Stimulated activated CD8-positive, alpha-beta memory T cell treated with anti-CD3 and anti-CD28 coated beads, Interleukin-4, amount 100 ng/mL, for 48 hours (primary cell): ENCODE measurements at regions not wholly inside any gene's neighbourhood (a gene's known extent, or its start where the extent isn't known, plus 50 kb on each side); places are given as distances from the start of the nearest gene placed in this dataset.

Experiments used
- DNase-seq: peaks from one replicate; pipeline ENCODE4 v3.0.0-alpha.2; 2020

- no peak for DNase-seq
These were observed 924.4 kb upstream of the TENM4 start for GRCh38 chr11:80365076-80365725.

- no peak for DNase-seq
These were observed 921.9 kb upstream of the TENM4 start for GRCh38 chr11:80362563-80363340.

- no peak for DNase-seq
These were observed 914.4 kb upstream of the TENM4 start for GRCh38 chr11:80355251-80355650.

- no peak for DNase-seq
These were observed 909.7 kb upstream of the TENM4 start for GRCh38 chr11:80350541-80350940.

GRCh38 chr11:80349997-80350396, 909.2 kb upstream of the TENM4 start:
- DNase-seq, result no peak

- no peak for DNase-seq
These were observed 905.7 kb upstream of the TENM4 start for GRCh38 chr11:80346353-80347059.

GRCh38 chr11:80343436-80343835, 902.6 kb upstream of the TENM4 start:
- no peak for DNase-seq

- no peak for DNase-seq
These were observed 897.4 kb upstream of the TENM4 start for GRCh38 chr11:80338231-80338630.

- no peak for DNase-seq
These were observed 890.9 kb upstream of the TENM4 start for GRCh38 chr11:80331694-80332093.

- DNase-seq, result no peak
These were observed 889.4 kb upstream of the TENM4 start for GRCh38 chr11:80330264-80330663.

- no peak for DNase-seq
These were observed 887.9 kb upstream of the TENM4 start for GRCh38 chr11:80328774-80329173.

GRCh38 chr11:80327956-80328614, 887.3 kb upstream of the TENM4 start:
- DNase-seq, result no peak

- no peak for DNase-seq
These were observed 881.0 kb upstream of the TENM4 start for GRCh38 chr11:80321786-80322185.

GRCh38 chr11:80320765-80321164, 879.9 kb upstream of the TENM4 start:
- no peak for DNase-seq

GRCh38 chr11:80320226-80320625, 879.4 kb upstream of the TENM4 start:
- no peak for DNase-seq

- DNase-seq, result no peak
These were observed 876.8 kb upstream of the TENM4 start for GRCh38 chr11:80317612-80318011.

- no peak for DNase-seq
These were observed 874.4 kb upstream of the TENM4 start for GRCh38 chr11:80315200-80315599.

GRCh38 chr11:80309301-80309700, 868.5 kb upstream of the TENM4 start:
- DNase-seq, result no peak

- no peak for DNase-seq
These were observed 866.8 kb upstream of the TENM4 start for GRCh38 chr11:80307676-80308075.

- no peak for DNase-seq
These were observed 857.2 kb upstream of the TENM4 start for GRCh38 chr11:80297858-80298632.

- no peak for DNase-seq
These were observed 852.5 kb upstream of the TENM4 start for GRCh38 chr11:80293293-80293692.

- no peak for DNase-seq
These were observed 844.3 kb upstream of the TENM4 start for GRCh38 chr11:80284946-80285785.
